WTC11 (cell line): ENCODE measurements at regions not wholly inside any gene's neighbourhood (a gene's known extent, or its start where the extent isn't known, plus 50 kb on each side); places are given as distances from the start of the nearest gene placed in this dataset.

Experiments
- ATAC-seq: fragments of 200-7000 bp; cut with Tn5 transposase; 2 replicates; pipeline ENCODE4 v1.10.0; 2021; ENCODE audit warnings: mild to moderate bottlenecking, moderate library complexity
- CTCF ChIA-PET: fragments of 300-600 bp; sonication (Branson Sonifier 250); formaldehyde crosslinking; loops from one replicate; lab custom pipeline; 2021; ENCODE audit warnings: antibody characterized with exemption; lab: Charles Lee
- POLR2A ChIA-PET: fragments of 350-600 bp; sonication (Branson Sonifier 250); formaldehyde crosslinking; loops from one replicate; lab custom pipeline; 2021; ENCODE audit warnings: antibody characterized with exemption; lab: Charles Lee
- DNase-seq: peaks from one replicate; pipeline ENCODE4 v3.0.0; 2021; ENCODE audit warnings: low spot score
- H3K27ac Mint-ChIP-seq: 2 replicates; pipeline ENCODE4 v1.8.0; 2021; ENCODE audit warnings: mixed read lengths
- H3K27me3 Mint-ChIP-seq: 2 replicates; pipeline ENCODE4 v1.8.0; 2021; ENCODE audit warnings: low read depth, mild to moderate bottlenecking, moderate library complexity, mixed read lengths
- H3K36me3 Mint-ChIP-seq: 2 replicates; pipeline ENCODE4 v1.8.0; 2021; ENCODE audit warnings: mixed read lengths
- H3K4me1 Mint-ChIP-seq: 2 replicates; pipeline ENCODE4 v1.8.0; 2022; ENCODE audit warnings: mixed read lengths
- H3K4me3 Mint-ChIP-seq: 2 replicates; pipeline ENCODE4 v1.8.0; 2021; ENCODE audit warnings: mild to moderate bottlenecking, moderate library complexity, mixed read lengths
- H3K9me3 Mint-ChIP-seq: 2 replicates; pipeline ENCODE4 v1.8.0; 2021; ENCODE audit warnings: mixed read lengths
- CBFB ChIP-seq: sonication (generic); formaldehyde crosslinking; IDR thresholded peaks from 2 replicates; pipeline ENCODE4 v1.8.1; 2022; ENCODE audit warnings: mild to moderate bottlenecking, low read depth, missing genetic modification reagents
- EMX1 ChIP-seq: fragments of 250-450 bp; sonication (Bioruptor Pico); IDR thresholded peaks from 2 replicates; pipeline ENCODE4 v1.8.0; 2021; ENCODE audit warnings: mild to moderate bottlenecking
- JUN ChIP-seq: sonication (generic); formaldehyde crosslinking; IDR thresholded peaks from 2 replicates; pipeline ENCODE4 v1.8.0; 2023; ENCODE audit warnings: mild to moderate bottlenecking, missing genetic modification reagents
- MXD4 ChIP-seq: fragments of 250-450 bp; sonication (Bioruptor Pico); IDR thresholded peaks from 2 replicates; pipeline ENCODE4 v1.8.0; 2021; ENCODE audit warnings: mild to moderate bottlenecking, moderate library complexity, borderline replicate concordance
- NR2C2 ChIP-seq: sonication (generic); formaldehyde crosslinking; IDR thresholded peaks from 2 replicates; pipeline ENCODE4 v1.8.0; 2022; ENCODE audit warnings: mild to moderate bottlenecking, missing genetic modification reagents
- OVOL2 ChIP-seq: fragments of 250-450 bp; sonication (Bioruptor Pico); IDR thresholded peaks from 2 replicates; pipeline ENCODE4 v1.9.0; 2021; ENCODE audit warnings: mild to moderate bottlenecking, borderline replicate concordance
- SMAD4 ChIP-seq: sonication (generic); formaldehyde crosslinking; IDR thresholded peaks from 2 replicates; pipeline ENCODE4 v1.8.0; 2022; ENCODE audit warnings: mild to moderate bottlenecking, missing genetic modification reagents
- SP1 ChIP-seq: sonication (generic); formaldehyde crosslinking; conservative IDR thresholded peaks from 2 replicates; pipeline ENCODE4 v1.8.1; 2022; ENCODE audit warnings: missing genetic modification reagents
- TP53 ChIP-seq: sonication (generic); formaldehyde crosslinking; IDR thresholded peaks from 2 replicates; pipeline ENCODE4 v1.8.1; 2023; ENCODE audit warnings: mild to moderate bottlenecking, missing genetic modification reagents
- ZBTB21 ChIP-seq: sonication (generic); formaldehyde crosslinking; IDR thresholded peaks from 2 replicates; pipeline ENCODE4 v1.8.1; 2023; ENCODE audit warnings: mild to moderate bottlenecking, missing genetic modification reagents, borderline replicate concordance
- ZNF121 ChIP-seq: sonication (generic); formaldehyde crosslinking; IDR thresholded peaks from 2 replicates; pipeline ENCODE4 v1.8.0; 2023; ENCODE audit warnings: missing genetic modification reagents
- ZNF263 ChIP-seq: sonication (generic); formaldehyde crosslinking; IDR thresholded peaks from 2 replicates; pipeline ENCODE4 v1.8.1; 2022; ENCODE audit warnings: low read depth, mild to moderate bottlenecking, moderate library complexity, missing genetic modification reagents
- ZNF512 ChIP-seq: sonication (generic); formaldehyde crosslinking; IDR thresholded peaks from 2 replicates; pipeline ENCODE4 v1.8.1; 2022; ENCODE audit warnings: missing genetic modification reagents, borderline replicate concordance
- TF ChIP-seq, protein P1 (sequence below): sonication (generic); formaldehyde crosslinking; IDR thresholded peaks from 2 replicates; pipeline ENCODE4 v1.8.0; 2023; ENCODE audit warnings: missing genetic modification reagents, mild to moderate bottlenecking, borderline replicate concordance
- TF ChIP-seq, protein P2 (sequence below): sonication (generic); formaldehyde crosslinking; IDR thresholded peaks from 2 replicates; pipeline ENCODE4 v1.8.0; 2022; ENCODE audit warnings: mild to moderate bottlenecking, missing genetic modification reagents
- TF ChIP-seq, protein P3 (sequence below): sonication (generic); formaldehyde crosslinking; IDR thresholded peaks from 2 replicates; pipeline ENCODE4 v1.8.0; 2022; ENCODE audit warnings: mild to moderate bottlenecking, missing genetic modification reagents
- TF ChIP-seq, protein P4 (sequence below): sonication (generic); formaldehyde crosslinking; IDR thresholded peaks from 2 replicates; pipeline ENCODE4 v1.8.0; 2023; ENCODE audit warnings: missing genetic modification reagents

GRCh38 chr3:81884791-81885190, 123.3 kb upstream of the GBE1 start:
- POLR2A ChIA-PET = no interaction called here
- Mint-ChIP-seq H3K4me1 (no peaks in the 10 kb centered on the region), H3K27me3 (no peaks in the 10 kb centered on the region), H3K36me3 (peaks cover 17% of the 10 kb centered on the region), H3K4me3 (no peak overlapping the region), H3K27ac (no peak overlapping the region), H3K9me3 (peaks cover 20% of the 10 kb centered on the region)
- no peak for ATAC-seq
- DNase-seq = no peak
- CTCF ChIA-PET = no interaction called here
- TF ChIP-seq OVOL2 (CRISPR knock-in tag) (no peak), ZNF121 (CRISPR knock-in tag) (no peak)

GRCh38 chr3:81876826-81877225, 115.4 kb upstream of the GBE1 start:
- Mint-ChIP-seq H3K9me3 (peaks cover 46% of the 10 kb centered on the region), H3K27ac (no peak overlapping the region), H3K4me1 (no peaks in the 10 kb centered on the region), H3K36me3 (peaks cover 41% of the 10 kb centered on the region), H3K4me3 (no peak overlapping the region), H3K27me3 (no peaks in the 10 kb centered on the region)
- ChIA-PET CTCF (no interaction called here), POLR2A (no interaction called here)
- TF ChIP-seq JUN = no peak
- TF ChIP-seq ZBTB21 = no peak
- TF ChIP-seq CBFB (CRISPR knock-in tag) = no peak
- TF ChIP-seq, protein P1, sequence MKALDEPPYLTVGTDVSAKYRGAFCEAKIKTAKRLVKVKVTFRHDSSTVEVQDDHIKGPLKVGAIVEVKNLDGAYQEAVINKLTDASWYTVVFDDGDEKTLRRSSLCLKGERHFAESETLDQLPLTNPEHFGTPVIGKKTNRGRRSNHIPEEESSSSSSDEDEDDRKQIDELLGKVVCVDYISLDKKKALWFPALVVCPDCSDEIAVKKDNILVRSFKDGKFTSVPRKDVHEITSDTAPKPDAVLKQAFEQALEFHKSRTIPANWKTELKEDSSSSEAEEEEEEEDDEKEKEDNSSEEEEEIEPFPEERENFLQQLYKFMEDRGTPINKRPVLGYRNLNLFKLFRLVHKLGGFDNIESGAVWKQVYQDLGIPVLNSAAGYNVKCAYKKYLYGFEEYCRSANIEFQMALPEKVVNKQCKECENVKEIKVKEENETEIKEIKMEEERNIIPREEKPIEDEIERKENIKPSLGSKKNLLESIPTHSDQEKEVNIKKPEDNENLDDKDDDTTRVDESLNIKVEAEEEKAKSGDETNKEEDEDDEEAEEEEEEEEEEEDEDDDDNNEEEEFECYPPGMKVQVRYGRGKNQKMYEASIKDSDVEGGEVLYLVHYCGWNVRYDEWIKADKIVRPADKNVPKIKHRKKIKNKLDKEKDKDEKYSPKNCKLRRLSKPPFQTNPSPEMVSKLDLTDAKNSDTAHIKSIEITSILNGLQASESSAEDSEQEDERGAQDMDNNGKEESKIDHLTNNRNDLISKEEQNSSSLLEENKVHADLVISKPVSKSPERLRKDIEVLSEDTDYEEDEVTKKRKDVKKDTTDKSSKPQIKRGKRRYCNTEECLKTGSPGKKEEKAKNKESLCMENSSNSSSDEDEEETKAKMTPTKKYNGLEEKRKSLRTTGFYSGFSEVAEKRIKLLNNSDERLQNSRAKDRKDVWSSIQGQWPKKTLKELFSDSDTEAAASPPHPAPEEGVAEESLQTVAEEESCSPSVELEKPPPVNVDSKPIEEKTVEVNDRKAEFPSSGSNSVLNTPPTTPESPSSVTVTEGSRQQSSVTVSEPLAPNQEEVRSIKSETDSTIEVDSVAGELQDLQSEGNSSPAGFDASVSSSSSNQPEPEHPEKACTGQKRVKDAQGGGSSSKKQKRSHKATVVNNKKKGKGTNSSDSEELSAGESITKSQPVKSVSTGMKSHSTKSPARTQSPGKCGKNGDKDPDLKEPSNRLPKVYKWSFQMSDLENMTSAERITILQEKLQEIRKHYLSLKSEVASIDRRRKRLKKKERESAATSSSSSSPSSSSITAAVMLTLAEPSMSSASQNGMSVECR = no peak
- no peak for TF ChIP-seq TP53 (CRISPR knock-in tag)
- TF ChIP-seq, protein P2, sequence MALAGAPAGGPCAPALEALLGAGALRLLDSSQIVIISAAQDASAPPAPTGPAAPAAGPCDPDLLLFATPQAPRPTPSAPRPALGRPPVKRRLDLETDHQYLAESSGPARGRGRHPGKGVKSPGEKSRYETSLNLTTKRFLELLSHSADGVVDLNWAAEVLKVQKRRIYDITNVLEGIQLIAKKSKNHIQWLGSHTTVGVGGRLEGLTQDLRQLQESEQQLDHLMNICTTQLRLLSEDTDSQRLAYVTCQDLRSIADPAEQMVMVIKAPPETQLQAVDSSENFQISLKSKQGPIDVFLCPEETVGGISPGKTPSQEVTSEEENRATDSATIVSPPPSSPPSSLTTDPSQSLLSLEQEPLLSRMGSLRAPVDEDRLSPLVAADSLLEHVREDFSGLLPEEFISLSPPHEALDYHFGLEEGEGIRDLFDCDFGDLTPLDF = no peak
- no peak for TF ChIP-seq SMAD4
- TF ChIP-seq, protein P3, sequence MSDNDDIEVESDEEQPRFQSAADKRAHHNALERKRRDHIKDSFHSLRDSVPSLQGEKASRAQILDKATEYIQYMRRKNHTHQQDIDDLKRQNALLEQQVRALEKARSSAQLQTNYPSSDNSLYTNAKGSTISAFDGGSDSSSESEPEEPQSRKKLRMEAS (CRISPR knock-in tag) = no peak
- TF ChIP-seq SP1 (CRISPR knock-in tag) = no peak
- TF ChIP-seq EMX1 = no peak
- no peak for TF ChIP-seq ZNF512 (CRISPR knock-in tag)
- ATAC-seq = no peak
- no peak for DNase-seq

DNA sequence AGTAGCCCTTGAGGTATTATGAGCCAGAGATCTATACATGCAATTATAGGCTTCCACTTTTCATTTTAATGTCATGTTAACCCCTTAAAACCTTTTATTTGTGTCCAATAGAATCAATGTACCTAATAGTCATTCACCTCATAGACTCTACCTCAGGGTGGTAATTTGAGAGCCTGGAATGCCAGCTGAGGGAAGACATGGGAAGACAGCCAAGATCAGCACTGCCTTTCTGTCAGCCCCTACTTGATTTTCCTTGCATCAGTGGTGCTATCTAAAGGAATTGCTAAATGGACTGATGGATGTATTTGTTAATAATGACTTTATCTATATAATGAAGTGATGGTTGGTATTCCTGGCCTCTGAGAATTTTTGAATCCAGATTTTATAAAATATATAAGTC, 113.3 kb upstream of the GBE1 start:
- POLR2A ChIA-PET = interaction anchor here (1.0 kb wide), 1 partner anchor 14 kb away, joined by 3 read pairs; no protein-coding TSS in a partner anchor
- H3K9me3 Mint-ChIP-seq = peaks cover 35% of the 10 kb centered on the region
- DNase-seq = no peak

More for the DNA sequence above, 113.3 kb upstream of the GBE1 start:
- no peak for ATAC-seq
- Mint-ChIP-seq H3K4me3 (no peak overlapping the region), H3K27ac (no peak overlapping the region), H3K36me3 (peaks cover 30% of the 10 kb centered on the region), H3K27me3 (no peaks in the 10 kb centered on the region), H3K4me1 (no peaks in the 10 kb centered on the region)
- TF ChIP-seq ZNF263 (CRISPR knock-in tag) (no peak), TP53 (CRISPR knock-in tag) (no peak), CBFB (CRISPR knock-in tag) (no peak), MXD4 (no peak), NR2C2 (CRISPR knock-in tag) (no peak)
- TF ChIP-seq, protein P4, sequence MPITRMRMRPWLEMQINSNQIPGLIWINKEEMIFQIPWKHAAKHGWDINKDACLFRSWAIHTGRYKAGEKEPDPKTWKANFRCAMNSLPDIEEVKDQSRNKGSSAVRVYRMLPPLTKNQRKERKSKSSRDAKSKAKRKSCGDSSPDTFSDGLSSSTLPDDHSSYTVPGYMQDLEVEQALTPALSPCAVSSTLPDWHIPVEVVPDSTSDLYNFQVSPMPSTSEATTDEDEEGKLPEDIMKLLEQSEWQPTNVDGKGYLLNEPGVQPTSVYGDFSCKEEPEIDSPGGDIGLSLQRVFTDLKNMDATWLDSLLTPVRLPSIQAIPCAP (CRISPR knock-in tag) = no peak
- CTCF ChIA-PET = no interaction called here
